ENCODE measurements at regions not wholly inside any gene's neighbourhood (a gene's known extent, or its start where the extent isn't known, plus 50 kb on each side); places are given as distances from the start of the nearest gene placed in this dataset.
A peak's percentile ranks its signal among the peaks of the same experiment; 100 is the strongest.
"Not testable (repeated sequence)": the region's sequence is repeated elsewhere in the genome, so short reads cannot be mapped to it uniquely, and the experiment has no call there.

DNA sequence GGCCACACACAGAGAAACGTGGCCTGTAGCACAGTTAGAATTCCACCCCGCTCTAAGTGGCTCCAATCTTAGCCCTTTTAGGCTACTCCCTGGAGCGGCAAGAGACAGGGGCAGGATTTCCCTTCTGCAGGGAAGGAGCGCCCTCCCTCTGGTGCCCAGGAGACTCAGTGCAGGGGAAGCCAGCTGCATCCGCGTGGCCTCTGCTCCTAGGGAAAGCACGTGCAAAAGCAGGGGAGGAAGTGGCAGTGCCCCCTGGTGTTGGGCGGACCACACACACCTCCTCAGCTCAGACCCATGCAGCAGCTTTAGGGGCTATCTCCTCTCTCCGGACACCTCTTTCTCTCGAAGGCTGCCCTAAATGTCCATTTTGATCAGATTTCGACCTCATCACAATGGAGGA is 50.0 kb downstream of the SPRING1 start:
- Mint-ChIP-seq H3K9me3 (no peaks in the 10 kb centered on the region), H3K27ac (no peak overlapping the region), H3K4me3 (no peak overlapping the region), H3K36me3 (ENCODE audit: low read depth) (no peaks in the 10 kb centered on the region), H3K27me3 (ENCODE audit: low read depth) (peaks cover 8% of the 10 kb centered on the region), H3K4me1 (ENCODE audit: low read depth) (peaks cover 4% of the 10 kb centered on the region)

GRCh38 chr12:116684891-116685290 is 53.0 kb downstream of the SPRING1 start:
- Mint-ChIP-seq H3K9me3 (no peaks in the 10 kb centered on the region), H3K36me3 (ENCODE audit: low read depth) (no peaks in the 10 kb centered on the region), H3K4me1 (ENCODE audit: low read depth) (no peaks in the 10 kb centered on the region), H3K27ac (no peak overlapping the region), H3K27me3 (ENCODE audit: low read depth) (peaks cover 3% of the 10 kb centered on the region), H3K4me3 (no peak overlapping the region)

DNA sequence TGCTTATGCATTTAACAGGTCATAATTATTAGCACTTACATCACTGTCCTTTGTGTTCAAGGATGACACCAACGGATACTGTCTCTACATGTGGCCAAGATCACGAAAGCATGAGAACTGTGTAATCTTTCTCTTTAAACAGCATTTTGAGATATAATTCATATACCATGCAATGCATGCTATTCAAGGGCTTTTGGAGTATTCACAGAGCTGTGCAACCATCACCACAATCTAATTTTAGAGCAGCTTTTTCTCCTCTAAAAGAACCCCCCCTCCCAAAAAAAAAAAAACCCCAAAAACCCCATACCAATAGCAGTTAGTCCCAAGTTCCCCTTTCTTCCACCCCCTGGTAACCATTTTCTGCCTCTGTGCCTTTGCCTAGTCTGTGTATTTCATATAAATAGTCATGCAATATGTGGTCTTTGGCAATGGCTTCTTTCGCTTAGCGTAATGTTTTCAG is 60.6 kb downstream of the SPRING1 start:
- no peaks in the 10 kb centered on the region for H3K9me3 Mint-ChIP-seq
- H3K4me3 Mint-ChIP-seq, result no peak overlapping the region
- peaks cover 38% of the 10 kb centered on the region for H3K4me1 Mint-ChIP-seq (ENCODE audit: low read depth)
- no peaks in the 10 kb centered on the region for H3K36me3 Mint-ChIP-seq (ENCODE audit: low read depth)
- H3K27me3 Mint-ChIP-seq (ENCODE audit: low read depth), result peaks cover 3% of the 10 kb centered on the region
- no peak overlapping the region for H3K27ac Mint-ChIP-seq

- Mint-ChIP-seq H3K27ac (no peak overlapping the region), H3K4me3 (no peak overlapping the region), H3K36me3 (ENCODE audit: low read depth) (peaks cover 2% of the 10 kb centered on the region), H3K27me3 (ENCODE audit: low read depth) (peaks cover 2% of the 10 kb centered on the region), H3K4me1 (ENCODE audit: low read depth) (peaks cover 42% of the 10 kb centered on the region), H3K9me3 (no peaks in the 10 kb centered on the region)
These were observed 62.3 kb downstream of the SPRING1 start for GRCh38 chr12:116675339-116676107.

GRCh38 chr12:116674643-116675183 is 63.2 kb downstream of the SPRING1 start:
- no peak overlapping the region for H3K4me3 Mint-ChIP-seq

DNA sequence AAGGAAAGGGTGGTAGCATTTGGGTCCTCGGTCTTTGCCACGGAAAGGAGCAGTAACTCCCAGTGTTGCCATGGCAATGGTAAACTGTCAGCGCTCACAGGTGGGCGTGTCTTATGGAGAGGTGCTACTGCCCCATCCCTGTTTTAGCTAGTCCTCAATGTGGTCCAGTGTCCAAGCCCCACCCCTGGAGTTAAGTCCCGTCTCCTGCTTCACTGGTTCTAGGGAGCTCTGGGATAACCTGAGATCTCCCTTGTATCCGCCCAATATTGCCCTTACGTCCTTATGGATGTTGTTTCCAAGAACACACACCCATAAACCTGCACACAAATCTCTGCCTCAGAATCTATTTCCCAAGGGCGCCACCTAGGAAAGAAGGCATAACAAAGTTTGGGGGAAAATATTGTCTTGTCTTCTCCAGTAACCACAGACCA is 64.2 kb downstream of the SPRING1 start:
- H3K4me1 Mint-ChIP-seq (ENCODE audit: low read depth), result peaks cover 40% of the 10 kb centered on the region
- H3K9me3 Mint-ChIP-seq, result no peaks in the 10 kb centered on the region
- H3K4me3 Mint-ChIP-seq, result peak overlapping the region; percentile 27
- H3K36me3 Mint-ChIP-seq (ENCODE audit: low read depth), result peaks cover 2% of the 10 kb centered on the region
- no peaks in the 10 kb centered on the region for H3K27me3 Mint-ChIP-seq (ENCODE audit: low read depth)
- peak overlapping the region; percentile 86 for H3K27ac Mint-ChIP-seq

More at GRCh38 chr12:116674643-116675183, 63.2 kb downstream of the SPRING1 start:
- no peaks in the 10 kb centered on the region for H3K27me3 Mint-ChIP-seq (ENCODE audit: low read depth)
- peak overlapping the region; percentile 71 for H3K27ac Mint-ChIP-seq
- peaks cover 42% of the 10 kb centered on the region for H3K4me1 Mint-ChIP-seq (ENCODE audit: low read depth)
- no peaks in the 10 kb centered on the region for H3K9me3 Mint-ChIP-seq
- peaks cover 2% of the 10 kb centered on the region for H3K36me3 Mint-ChIP-seq (ENCODE audit: low read depth)

- peaks cover 2% of the 10 kb centered on the region for H3K36me3 Mint-ChIP-seq (ENCODE audit: low read depth)
- peak overlapping the region; percentile 86 for H3K27ac Mint-ChIP-seq
- peaks cover 40% of the 10 kb centered on the region for H3K4me1 Mint-ChIP-seq (ENCODE audit: low read depth)
- H3K27me3 Mint-ChIP-seq (ENCODE audit: low read depth), result no peaks in the 10 kb centered on the region
- no peaks in the 10 kb centered on the region for H3K9me3 Mint-ChIP-seq
- H3K4me3 Mint-ChIP-seq, result peak overlapping the region; percentile 87
These were observed 64.9 kb downstream of the SPRING1 start for GRCh38 chr12:116672842-116673516.

DNA sequence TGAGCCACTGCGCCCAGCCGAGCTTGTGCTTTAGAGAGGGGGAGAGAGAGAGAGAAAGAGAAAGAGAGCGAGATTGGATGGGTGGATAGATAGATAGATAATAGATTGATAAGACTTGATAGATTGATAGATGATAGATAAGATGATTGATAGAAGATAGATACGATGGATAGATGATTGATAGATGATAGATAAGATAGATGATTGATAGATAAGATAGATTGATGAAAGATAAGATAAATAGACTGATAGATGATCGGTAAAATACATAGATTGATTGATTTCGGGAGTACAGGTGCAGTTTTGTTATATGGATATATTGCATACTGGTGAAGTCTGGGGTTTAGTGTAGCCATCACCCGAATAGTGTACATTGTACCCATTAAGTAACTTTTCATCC is 65.9 kb downstream of the SPRING1 start:
- no peaks in the 10 kb centered on the region for H3K9me3 Mint-ChIP-seq
- H3K36me3 Mint-ChIP-seq (ENCODE audit: low read depth), result peaks cover 2% of the 10 kb centered on the region
- H3K4me1 Mint-ChIP-seq (ENCODE audit: low read depth), result peaks cover 38% of the 10 kb centered on the region
- H3K27ac Mint-ChIP-seq, result peak overlapping the region; percentile 34
- H3K4me3 Mint-ChIP-seq, result peak overlapping the region; percentile 2
- H3K27me3 Mint-ChIP-seq (ENCODE audit: low read depth), result no peaks in the 10 kb centered on the region

- H3K27me3 Mint-ChIP-seq (ENCODE audit: low read depth), result no peaks in the 10 kb centered on the region
- H3K9me3 Mint-ChIP-seq, result no peaks in the 10 kb centered on the region
- H3K27ac Mint-ChIP-seq, result no peak overlapping the region
- H3K4me3 Mint-ChIP-seq, result no peak overlapping the region
- peaks cover 32% of the 10 kb centered on the region for H3K4me1 Mint-ChIP-seq (ENCODE audit: low read depth)
- H3K36me3 Mint-ChIP-seq (ENCODE audit: low read depth), result peaks cover 2% of the 10 kb centered on the region
These were observed 67.0 kb downstream of the SPRING1 start for GRCh38 chr12:116670859-116671258.

DNA sequence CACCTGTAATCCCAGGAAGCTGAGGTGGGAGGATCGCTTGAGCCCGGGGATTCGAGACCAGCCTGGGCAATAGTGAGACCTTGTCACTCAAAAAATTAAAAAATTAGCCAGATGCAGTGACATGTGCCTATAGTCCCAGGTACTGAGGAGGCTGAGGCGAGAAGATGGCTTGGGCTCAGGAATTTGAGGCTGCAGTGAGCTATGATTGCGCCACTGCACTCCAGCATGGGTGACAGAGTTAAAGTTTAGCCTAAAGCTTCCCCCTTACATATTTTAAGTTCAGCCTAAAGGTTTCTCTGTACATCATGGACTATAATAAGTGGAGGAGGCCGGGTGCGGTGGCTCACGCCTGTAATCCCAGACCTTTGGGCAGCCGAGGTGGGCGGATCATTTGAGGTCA is 70.1 kb downstream of the SPRING1 start:
- Mint-ChIP-seq H3K4me3 (no peak overlapping the region), H3K27ac (no peak overlapping the region), H3K36me3 (ENCODE audit: low read depth) (peaks cover 2% of the 10 kb centered on the region), H3K27me3 (ENCODE audit: low read depth) (peaks cover 2% of the 10 kb centered on the region), H3K4me1 (ENCODE audit: low read depth) (peaks cover 9% of the 10 kb centered on the region), H3K9me3 (no peaks in the 10 kb centered on the region)

DNA sequence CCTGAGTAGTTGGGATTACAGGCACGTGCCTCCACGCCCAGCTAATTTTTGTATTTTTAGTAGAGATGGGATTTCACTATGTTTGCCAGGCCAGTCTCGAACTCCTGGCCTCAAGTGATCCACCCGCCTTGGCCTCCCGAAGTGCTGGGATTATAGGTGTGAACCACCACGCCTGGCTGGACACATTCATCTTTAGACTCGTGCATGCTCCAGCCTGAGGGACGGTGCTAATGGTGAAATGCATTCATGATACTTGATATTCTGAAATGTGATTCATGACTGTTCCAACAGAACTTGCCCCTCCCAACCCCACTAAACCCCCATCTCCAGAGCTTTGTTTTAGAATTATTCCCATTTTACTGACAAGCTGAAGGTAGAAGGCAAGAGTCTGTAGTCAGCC is 71.0 kb downstream of the SPRING1 start:
- not testable (repeated sequence) for H3K27me3 Mint-ChIP-seq (ENCODE audit: low read depth); H3K36me3 Mint-ChIP-seq (ENCODE audit: low read depth); H3K4me1 Mint-ChIP-seq (ENCODE audit: low read depth); H3K9me3 Mint-ChIP-seq; H3K27ac Mint-ChIP-seq; H3K4me3 Mint-ChIP-seq

- H3K27me3 Mint-ChIP-seq (ENCODE audit: low read depth), result peaks cover 3% of the 10 kb centered on the region
- H3K4me1 Mint-ChIP-seq (ENCODE audit: low read depth), result no peaks in the 10 kb centered on the region
- no peak overlapping the region for H3K27ac Mint-ChIP-seq
- no peak overlapping the region for H3K4me3 Mint-ChIP-seq
- H3K9me3 Mint-ChIP-seq, result no peaks in the 10 kb centered on the region
- H3K36me3 Mint-ChIP-seq (ENCODE audit: low read depth), result no peaks in the 10 kb centered on the region
These were observed 71.6 kb downstream of the SPRING1 start for GRCh38 chr12:116666305-116666673.

- Mint-ChIP-seq H3K27ac (no peak overlapping the region), H3K36me3 (ENCODE audit: low read depth) (no peaks in the 10 kb centered on the region), H3K4me1 (ENCODE audit: low read depth) (no peaks in the 10 kb centered on the region), H3K4me3 (no peak overlapping the region), H3K27me3 (ENCODE audit: low read depth) (peaks cover 3% of the 10 kb centered on the region), H3K9me3 (no peaks in the 10 kb centered on the region)
These were observed 72.1 kb downstream of the SPRING1 start for GRCh38 chr12:116665666-116666304.

DNA sequence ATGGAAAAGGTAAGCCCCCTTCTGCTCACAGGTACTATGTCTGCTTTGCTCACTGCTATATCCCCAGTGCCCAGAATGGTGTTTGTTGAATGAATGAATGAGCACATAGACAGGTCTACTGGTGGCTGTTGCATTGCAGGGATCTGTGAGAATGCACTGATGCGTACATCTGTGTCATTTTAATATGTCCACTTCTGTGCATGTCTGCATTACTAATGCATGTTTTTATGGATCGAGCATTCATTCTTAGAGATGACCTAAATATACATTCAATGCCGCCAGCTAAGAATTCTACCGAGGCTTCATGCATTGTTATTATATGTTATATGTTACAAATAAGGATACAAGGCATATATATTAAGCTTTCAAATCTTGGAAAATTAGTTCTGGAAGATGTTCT is 73.8 kb downstream of the SPRING1 start:
- Mint-ChIP-seq H3K27me3 (ENCODE audit: low read depth) (peaks cover 11% of the 10 kb centered on the region), H3K9me3 (no peaks in the 10 kb centered on the region), H3K4me1 (ENCODE audit: low read depth) (no peaks in the 10 kb centered on the region), H3K4me3 (no peak overlapping the region), H3K27ac (no peak overlapping the region), H3K36me3 (ENCODE audit: low read depth) (no peaks in the 10 kb centered on the region)
